CD14-positive monocyte (primary cell): ENCODE measurements at regions not wholly inside any gene's neighbourhood (a gene's known extent, or its start where the extent isn't known, plus 50 kb on each side); places are given as distances from the start of the nearest gene placed in this dataset.

Experiments used
- DNase-seq, 3 donors: peaks; one replicate each; pipeline ENCODE4 v3.0.0-alpha.2; 2011 to 2022
- H2AFZ ChIP-seq: 2 replicates; pipeline ENCODE4 v1.6.0; 2012; ENCODE audit warnings: mild to moderate bottlenecking, low read depth, low read length, inconsistent platforms; ENCODE audit not compliant: insufficient read depth, poor library complexity, severe bottlenecking
- H3K27ac ChIP-seq, 2 donors: 1 replicate in 1 of 2; 2 replicates in 1 of 2; pipeline ENCODE4 v1.5.1; 2012 to 2013; ENCODE audit warnings: low read length in 2 of 2, control low read depth in 1 of 2, inconsistent platforms in 1 of 2, low read depth in 1 of 2, mild to moderate bottlenecking in 1 of 2
- H3K27me3 ChIP-seq, 2 donors: one replicate each; pipeline versions ENCODE4 v1.6.0 to v1.6.1; 2011 to 2013; ENCODE audit warnings: low read length in 2 of 2; ENCODE audit not compliant: control insufficient read depth in 2 of 2, insufficient read depth in 2 of 2
- H3K36me3 ChIP-seq, 2 donors: replicated peaks in 1 of 2; 1 replicate in 1 of 2; 2 replicates in 1 of 2; pipeline versions ENCODE4 v1.5.1 to v1.6.1; 2012 to 2013; ENCODE audit warnings: low read length in 2 of 2, control low read depth in 1 of 2, inconsistent platforms in 1 of 2, mild to moderate bottlenecking in 1 of 2; ENCODE audit not compliant: insufficient read depth in 2 of 2, control insufficient read depth in 1 of 2
- H3K4me1 ChIP-seq, 2 donors: 1 replicate in 1 of 2; 2 replicates in 1 of 2; pipeline versions ENCODE4 v1.5.1 to v1.6.1; 2012 to 2013; ENCODE audit warnings: low read length in 2 of 2, control low read depth in 1 of 2, inconsistent platforms in 1 of 2, mild to moderate bottlenecking in 1 of 2, moderate library complexity in 1 of 2; ENCODE audit not compliant: insufficient read depth in 2 of 2, control insufficient read depth in 1 of 2
- H3K4me2 ChIP-seq: replicated peaks from 2 replicates; pipeline ENCODE3; 2012; ENCODE audit warnings: low read length, moderate library complexity, mild to moderate bottlenecking; ENCODE audit not compliant: poor library complexity, severe bottlenecking; ENCODE audit errors: extremely low read depth
- H3K4me3 ChIP-seq, 3 experiments: fragments of 200-600 bp in 1 of 3; sonication (generic) in 1 of 3; replicated peaks in 1 of 3; 1 replicate in 2 of 3; 2 replicates in 1 of 3; pipeline ENCODE4 v1.5.1; 2011 to 2013; ENCODE audit warnings: low read length in 3 of 3, mild to moderate bottlenecking in 3 of 3, control low read depth in 2 of 3, low read depth in 2 of 3, inconsistent platforms in 1 of 3, moderate library complexity in 1 of 3
- H3K79me2 ChIP-seq: 2 replicates; pipeline ENCODE4 v1.6.0; 2012; ENCODE audit warnings: mild to moderate bottlenecking, control low read depth, inconsistent platforms, low read length, moderate library complexity; ENCODE audit not compliant: insufficient read depth
- H3K9ac ChIP-seq: 2 replicates; pipeline ENCODE4 v1.6.0; 2017; ENCODE audit warnings: low read length, mild to moderate bottlenecking; ENCODE audit not compliant: insufficient read depth, poor library complexity, severe bottlenecking
- H3K9me3 ChIP-seq, 2 donors: replicated peaks in 1 of 2; 1 replicate in 1 of 2; 2 replicates in 1 of 2; pipeline versions ENCODE4 v1.5.1 to v1.6.1; 2012 to 2013; ENCODE audit warnings: low read length in 2 of 2, control low read depth in 1 of 2; ENCODE audit not compliant: control insufficient read depth in 1 of 2, insufficient read depth in 1 of 2
- H4K20me1 ChIP-seq: 2 replicates; pipeline ENCODE4 v1.6.0; 2012; ENCODE audit warnings: mild to moderate bottlenecking, low read length, control low read depth, moderate library complexity; ENCODE audit not compliant: insufficient read depth
- H3K27ac Mint-ChIP-seq, 7 donors: one replicate each; pipeline ENCODE4 v1.8.0; 2020; ENCODE audit warnings: mild to moderate bottlenecking in 7 of 7, mixed read lengths in 7 of 7, moderate library complexity in 6 of 7, inconsistent platforms in 2 of 7
- H3K27me3 Mint-ChIP-seq, 3 donors: one replicate each; pipeline ENCODE4 v1.8.0; 2021 to 2022; ENCODE audit warnings: low read depth in 3 of 3, mild to moderate bottlenecking in 3 of 3, mixed read lengths in 3 of 3, moderate library complexity in 3 of 3, inconsistent platforms in 1 of 3
- H3K36me3 Mint-ChIP-seq, 2 donors: one replicate each; pipeline ENCODE4 v1.8.0; 2020; ENCODE audit warnings: mixed read lengths in 2 of 2, inconsistent platforms in 1 of 2, mild to moderate bottlenecking in 1 of 2
- H3K4me1 Mint-ChIP-seq: one replicate; pipeline ENCODE4 v1.8.0; 2020; ENCODE audit warnings: mild to moderate bottlenecking, mixed read lengths
- H3K4me3 Mint-ChIP-seq, 2 donors: one replicate each; pipeline ENCODE4 v1.8.0; 2020; ENCODE audit warnings: mild to moderate bottlenecking in 2 of 2, mixed read lengths in 2 of 2, moderate library complexity in 1 of 2
- H3K9me3 Mint-ChIP-seq, 7 donors: one replicate each; pipeline ENCODE4 v1.8.0; 2020 to 2022; ENCODE audit warnings: mixed read lengths in 7 of 7, mild to moderate bottlenecking in 6 of 7, moderate library complexity in 6 of 7, inconsistent platforms in 2 of 7
- CTCF ChIP-seq: fragments of 200-600 bp; IDR thresholded peaks from one replicate; pipeline ENCODE4 v1.8.0; 2022; ENCODE audit warnings: antibody characterized with exemption, mild to moderate bottlenecking
- WGBS: methylation state at CpG from one replicate; pipeline ENCODE4 v1.1.5; 2013; ENCODE audit warnings: missing lambda C conversion rate; ENCODE audit not compliant: insufficient coverage; 5-methylcytosine and 5-hydroxymethylcytosine counted together
- intact Hi-C, 2 donors: fragments of 100-400 bp; cut with micrococcal nuclease; formaldehyde crosslinking; loops; one replicate each; pipeline versions ENCODE4 v1.15.0 to v1.15.1; 2023

GRCh38 chrX:117059848-117060247, 597.1 kb upstream of the CT83 start:
- Mint-ChIP-seq H3K4me1 (no peaks in the 10 kb centered on the region), H3K36me3 (no peaks in the 10 kb centered on the region), H3K27me3 (no peaks in the 10 kb centered on the region), H3K4me3 (no peak overlapping the region), H3K27ac (no peak overlapping the region), H3K9me3 (peaks cover 0 to 4% (median 0%) of the 10 kb centered on the region in 7 donors)
- Histone ChIP-seq H2AFZ (no peak overlapping the region), H3K9me3 (no peaks in the 10 kb centered on the region), H3K27me3 (no peaks in the 10 kb centered on the region), H3K9ac (no peak overlapping the region), H3K4me1 (no peaks in the 10 kb centered on the region), H4K20me1 (no peaks in the 10 kb centered on the region), H3K36me3 (no peaks in the 10 kb centered on the region), H3K27ac (no peak overlapping the region), H3K4me2 (no peak overlapping the region), H3K79me2 (no peaks in the 10 kb centered on the region), H3K4me3 (no peak overlapping the region)
- intact Hi-C loops: no loop called here
- no peak for TF ChIP-seq CTCF
- DNase-seq: no peak

GRCh38 chrX:117053260-117053659, 590.5 kb upstream of the CT83 start:
- H3K36me3 Mint-ChIP-seq: no peaks in the 10 kb centered on the region
- intact Hi-C loops: no loop called here
- Histone ChIP-seq H3K4me1 (no peaks in the 10 kb centered on the region), H3K9me3 (no peaks in the 10 kb centered on the region), H3K4me3 (no peak overlapping the region), H3K27me3 (no peaks in the 10 kb centered on the region), H2AFZ (no peak overlapping the region), H3K27ac (no peak overlapping the region), H3K4me2 (no peak overlapping the region), H4K20me1 (no peaks in the 10 kb centered on the region), H3K9ac (no peak overlapping the region), H3K79me2 (no peaks in the 10 kb centered on the region), H3K36me3 (no peaks in the 10 kb centered on the region)
- no CpG with 5 or more reads among the region's 1 CpG for WGBS
- no peak overlapping the region for H3K4me3 Mint-ChIP-seq
- no peaks in the 10 kb centered on the region for H3K4me1 Mint-ChIP-seq
- no peak overlapping the region for H3K27ac Mint-ChIP-seq
- DNase-seq: no peak
- H3K9me3 Mint-ChIP-seq: peaks cover 0 to 4% (median 1%) of the 10 kb centered on the region in 7 donors
- no peaks in the 10 kb centered on the region for H3K27me3 Mint-ChIP-seq
- TF ChIP-seq CTCF: no peak
